SK-N-SH (cell line): ENCODE measurements at regions not wholly inside any gene's neighbourhood (a gene's known extent, or its start where the extent isn't known, plus 50 kb on each side); places are given as distances from the start of the nearest gene placed in this dataset.

Experiments used
- CTCF ChIA-PET: fragments of 300-600, 350-600 bp; formaldehyde crosslinking; extraction: SDS; loops from one replicate; lab custom pipeline; 2021; lab: Yijun Ruan, JAX
- POLR2A ChIA-PET: fragments of 350-600 bp; sonication (Branson Sonifier 250); formaldehyde crosslinking; extraction: SDS; loops from one replicate; lab custom pipeline; 2020; ENCODE audit warnings: antibody characterized with exemption, inconsistent platforms; lab: Yijun Ruan, JAX
- DNase-seq: peaks from one replicate; pipeline ENCODE4 v3.0.0; 2012
- H2AFZ ChIP-seq: fragments of 200-600 bp; sonication (generic); 2 replicates; pipeline ENCODE4 v1.8.1; 2016; ENCODE audit warnings: antibody characterized with exemption, mild to moderate bottlenecking, low read depth
- H3F3A ChIP-seq: fragments of 200-600 bp; sonication (generic); replicated peaks from 2 replicates; pipeline ENCODE3; 2016; ENCODE audit warnings: antibody characterized with exemption, mild to moderate bottlenecking; ENCODE audit not compliant: insufficient read depth
- H3K27ac ChIP-seq, 2 experiments: fragments of 200-500 bp in 1 of 2; fragments of 200-600 bp in 1 of 2; sonication (Bioruptor generic) in 1 of 2; sonication (generic), shearing (Covaris generic) in 1 of 2; 2 replicates each; pipeline versions ENCODE4 v1.5.1 to v1.6.1; 2014 to 2016; ENCODE audit warnings: low read depth in 2 of 2, inconsistent platforms in 1 of 2, low read length in 1 of 2, mild to moderate bottlenecking in 1 of 2, mixed read lengths in 1 of 2
- H3K27me3 ChIP-seq: fragments of 200-600 bp; sonication (generic), shearing (Covaris generic); 2 replicates; pipeline ENCODE4 v1.6.1; 2016; ENCODE audit warnings: mixed run types; ENCODE audit not compliant: insufficient read depth
- H3K36me3 ChIP-seq, 2 experiments: fragments of 200-500 bp in 1 of 2; fragments of 200-600 bp in 1 of 2; sonication (Bioruptor generic) in 1 of 2; sonication (generic) in 1 of 2; replicated peaks in 1 of 2; 2 replicates each; pipeline versions ENCODE3 to v1.5.1; 2014 to 2016; ENCODE audit warnings: low read length in 1 of 2, mild to moderate bottlenecking in 1 of 2; ENCODE audit not compliant: insufficient read depth in 2 of 2, control insufficient read depth in 1 of 2
- H3K4me1 ChIP-seq, 2 experiments: fragments of 200-500 bp in 1 of 2; fragments of 200-600 bp in 1 of 2; sonication (Bioruptor generic) in 1 of 2; sonication (generic), shearing (Covaris generic) in 1 of 2; 2 replicates each; pipeline versions ENCODE4 v1.5.1 to v1.6.1; 2014 to 2016; ENCODE audit warnings: low read depth in 1 of 2, low read length in 1 of 2, mixed run types in 1 of 2; ENCODE audit not compliant: insufficient read depth in 2 of 2, control insufficient read depth in 1 of 2
- H3K4me2 ChIP-seq: fragments of 200-600 bp; sonication (generic), shearing (Covaris generic); 2 replicates; pipeline ENCODE4 v1.6.1; 2017; ENCODE audit warnings: mixed run types
- H3K4me3 ChIP-seq, 2 experiments: fragments of 200-500 bp in 1 of 2; fragments of 200-600 bp in 1 of 2; sonication (Bioruptor generic) in 1 of 2; sonication (generic), shearing (Covaris generic) in 1 of 2; 2 replicates each; pipeline versions ENCODE4 v1.5.1 to v1.8.1; 2014 to 2016; ENCODE audit warnings: low read depth in 2 of 2, inconsistent platforms in 1 of 2, low read length in 1 of 2, mild to moderate bottlenecking in 1 of 2, mixed read lengths in 1 of 2, moderate library complexity in 1 of 2
- H3K79me2 ChIP-seq: fragments of 200-600 bp; sonication (generic); 2 replicates; pipeline ENCODE4 v1.8.1; 2017; ENCODE audit warnings: mild to moderate bottlenecking; ENCODE audit not compliant: insufficient read depth
- H3K9ac ChIP-seq: fragments of 200-600 bp; sonication (generic); 2 replicates; pipeline ENCODE4 v1.6.1; 2017; ENCODE audit warnings: mixed run types
- H3K9me2 ChIP-seq: fragments of 200-600 bp; sonication (generic); 2 replicates; pipeline ENCODE4 v1.6.1; 2017; ENCODE audit warnings: mixed run types
- H3K9me3 ChIP-seq: fragments of 200-600 bp; sonication (generic); 2 replicates; pipeline ENCODE4 v1.6.1; 2017; ENCODE audit warnings: mixed run types, mild to moderate bottlenecking, moderate library complexity
- H4K20me1 ChIP-seq: fragments of 200-600 bp; sonication (generic); 2 replicates; pipeline ENCODE4 v1.6.1; 2017; ENCODE audit warnings: mild to moderate bottlenecking, mixed run types; ENCODE audit not compliant: insufficient read depth
- CTCF ChIP-seq: fragments of 200-600 bp; sonication (generic); IDR thresholded peaks from 2 replicates; pipeline ENCODE4 v1.6.1; 2017; ENCODE audit warnings: antibody characterized with exemption, mild to moderate bottlenecking, moderate library complexity
- ELF1 ChIP-seq: IDR thresholded peaks from 2 replicates; pipeline ENCODE4 v1.4.0; 2012
- EP300 ChIP-seq, 2 experiments: IDR thresholded peaks; 2 replicates each; pipeline versions ENCODE4 v1.4.0 to v1.6.1; 2012; ENCODE audit warnings: borderline replicate concordance in 1 of 2, low read depth in 1 of 2, low read length in 1 of 2
- EZH2phosphoT487 ChIP-seq: fragments of 200-600 bp; sonication (generic); IDR thresholded peaks from 2 replicates; pipeline ENCODE4 v1.6.1; 2017; ENCODE audit warnings: low read depth, mixed run types, mild to moderate bottlenecking, antibody characterized with exemption, moderate library complexity, borderline replicate concordance
- FOSL2 ChIP-seq: IDR thresholded peaks from 2 replicates; pipeline ENCODE4 v1.4.0; 2012; ENCODE audit warnings: low read depth, mild to moderate bottlenecking, moderate library complexity, borderline replicate concordance
- FOXJ3 ChIP-seq: sonication (generic); formaldehyde crosslinking; IDR thresholded peaks from 2 replicates; pipeline ENCODE4 v1.5.1; 2020; ENCODE audit warnings: mild to moderate bottlenecking, missing genetic modification reagents
- FOXM1 ChIP-seq: IDR thresholded peaks from 2 replicates; pipeline ENCODE4 v1.4.0; 2012; ENCODE audit warnings: low read depth, mild to moderate bottlenecking
- GATA2 ChIP-seq: sonication (generic); formaldehyde crosslinking; IDR thresholded peaks from 2 replicates; pipeline ENCODE4 v1.5.0; 2020; ENCODE audit warnings: mild to moderate bottlenecking, missing genetic modification reagents
- IRF3 ChIP-seq: fragments of 150-350 bp; IDR thresholded peaks from 2 replicates; pipeline ENCODE4 v1.6.1; 2016; ENCODE audit warnings: mild to moderate bottlenecking, low read depth, low read length
- JUND ChIP-seq: IDR thresholded peaks from 2 replicates; pipeline ENCODE4 v1.4.0; 2012
- MEF2A ChIP-seq: IDR thresholded peaks from 2 replicates; pipeline ENCODE4 v1.4.0; 2012; ENCODE audit warnings: low read depth, borderline replicate concordance
- MXI1 ChIP-seq: IDR thresholded peaks from 2 replicates; pipeline ENCODE4 v1.6.1; 2012; ENCODE audit warnings: mild to moderate bottlenecking, low read depth, low read length, improper control_type of control experiment
- NRF1 ChIP-seq: IDR thresholded peaks from 2 replicates; pipeline ENCODE4 v1.6.1; 2012; ENCODE audit warnings: low read depth, mild to moderate bottlenecking, low read length
- RCOR1 ChIP-seq: fragments of 150-350 bp; IDR thresholded peaks from 2 replicates; pipeline ENCODE4 v1.6.1; 2017; ENCODE audit warnings: antibody characterized with exemption, low read length
- REST ChIP-seq: IDR thresholded peaks from 2 replicates; pipeline ENCODE4 v1.6.1; 2012; ENCODE audit warnings: mild to moderate bottlenecking, low read depth, low read length, moderate library complexity
- TCF12 ChIP-seq: IDR thresholded peaks from 2 replicates; pipeline ENCODE4 v1.4.0; 2012
- TEAD4 ChIP-seq: IDR thresholded peaks from 2 replicates; pipeline ENCODE4 v1.4.0; 2012; ENCODE audit warnings: mild to moderate bottlenecking, borderline replicate concordance; ENCODE audit not compliant: insufficient read depth
- ZBTB33 ChIP-seq: IDR thresholded peaks from 2 replicates; pipeline ENCODE4 v1.4.0; 2012; ENCODE audit warnings: low read depth, borderline replicate concordance
- WGBS: methylation state at CpG from one replicate; pipeline ENCODE4 v1.1.6; 2017; ENCODE audit warnings: low lambda C conversion rate; 5-methylcytosine and 5-hydroxymethylcytosine counted together

- H3K4me3 ChIP-seq: no peak overlapping the region
- ChIA-PET CTCF (no interaction called here), POLR2A (no interaction called here)
- H3K9me2 ChIP-seq: no peaks in the 10 kb centered on the region
- H2AFZ ChIP-seq: no peak overlapping the region
- H3K79me2 ChIP-seq: no peaks in the 10 kb centered on the region
- H4K20me1 ChIP-seq: no peaks in the 10 kb centered on the region
- H3K4me1 ChIP-seq: peaks cover 4 to 25% of the 10 kb centered on the region in 2 experiments; a peak in 2 of 4 replicates
- 98% methylated on average over 10 of the region's 10 CpGs for WGBS
- H3K9ac ChIP-seq: no peak overlapping the region
- no peaks in the 10 kb centered on the region for H3K36me3 ChIP-seq
- DNase-seq: no peak
- H3K9me3 ChIP-seq: no peaks in the 10 kb centered on the region
- peaks cover 39% of the 10 kb centered on the region for H3F3A ChIP-seq
- H3K27ac ChIP-seq: no peak overlapping the region
- H3K27me3 ChIP-seq: no peaks in the 10 kb centered on the region
- no peak overlapping the region for H3K4me2 ChIP-seq
- no peak for TF ChIP-seq FOXM1
- TF ChIP-seq GATA2 (CRISPR knock-in tag): no peak
- no peak for TF ChIP-seq EZH2phosphoT487
- no peak for TF ChIP-seq TCF12
- no peak for TF ChIP-seq IRF3
- no peak for TF ChIP-seq TEAD4
- TF ChIP-seq EP300 (IDR thresholded peaks at IDR 0.05; ENCODE audit: borderline replicate concordance in 1 of 2, low read depth in 1 of 2, low read length in 1 of 2): no peak
Observed at GRCh38 chr1:58852731-58853485, 69.1 kb upstream of the JUN start.

GRCh38 chr1:58854576-58854975, 70.7 kb upstream of the JUN start:
- CTCF ChIA-PET: interaction anchor here (0.9 to 1.1 kb wide), 2 partner anchors 9 to 12 kb away, joined by 3 read pairs; no protein-coding TSS in a partner anchor
- POLR2A ChIA-PET: no interaction called here
- H3K4me3 ChIP-seq: no peak overlapping the region
- no peak for TF ChIP-seq RCOR1
- no peak for TF ChIP-seq REST
- no peak for TF ChIP-seq ZBTB33
- no peak for TF ChIP-seq FOXJ3 (CRISPR knock-in tag)
- TF ChIP-seq CTCF: no peak
- no peak for TF ChIP-seq NRF1
- no peak for TF ChIP-seq JUND
- no peak for TF ChIP-seq MEF2A
- TF ChIP-seq MXI1: no peak
- no peak for TF ChIP-seq FOSL2
- no peak for TF ChIP-seq ELF1
- 88% methylated on average over 2 of the region's 2 CpGs for WGBS
- H3K27ac ChIP-seq: no peak overlapping the region
- no peak overlapping the region for H3K4me2 ChIP-seq
- H2AFZ ChIP-seq: no peak overlapping the region
- no peak for DNase-seq
- no peak overlapping the region for H3K9ac ChIP-seq
- H3K9me2 ChIP-seq: no peaks in the 10 kb centered on the region
- H4K20me1 ChIP-seq: no peaks in the 10 kb centered on the region
- peaks cover 0 to 17% of the 10 kb centered on the region in 2 experiments; a peak in 1 of 4 replicates for H3K4me1 ChIP-seq
- H3K9me3 ChIP-seq: no peaks in the 10 kb centered on the region
- H3K27me3 ChIP-seq: no peaks in the 10 kb centered on the region
- H3K79me2 ChIP-seq: no peaks in the 10 kb centered on the region
- no peaks in the 10 kb centered on the region for H3K36me3 ChIP-seq
- H3F3A ChIP-seq: peaks cover 24% of the 10 kb centered on the region
